Psoas muscle (tissue), 7 donors: ENCODE measurements at regions not wholly inside any gene's neighbourhood (a gene's known extent, or its start where the extent isn't known, plus 50 kb on each side); places are given as distances from the start of the nearest gene placed in this dataset.
A peak's percentile ranks its signal among the peaks of the same experiment; 100 is the strongest.

ENCODE experiments used
- ATAC-seq, 4 donors: fragments of 200-7000 bp; cut with Tn5 transposase; one replicate each; pipeline ENCODE4 v1.9.1; 2020; ENCODE audit warnings: moderate library complexity in 3 of 4, mild to moderate bottlenecking in 2 of 4
- DNase-seq, 2 donors: peaks; one replicate each; pipeline ENCODE4 v3.0.0-alpha.2; 2020
- H3K27ac ChIP-seq: fragments of 200-600 bp; one replicate; pipeline ENCODE4 v1.8.0; 2022
- H3K27me3 ChIP-seq, 3 donors: fragments of 200-600 bp in 1 of 3; one replicate each; pipeline versions ENCODE4 v1.6.1 to v1.8.0; 2013 to 2022; ENCODE audit warnings: low read length in 2 of 3, mild to moderate bottlenecking in 2 of 3, moderate library complexity in 1 of 3; ENCODE audit not compliant: insufficient read depth in 3 of 3
- H3K36me3 ChIP-seq, 2 donors: fragments of 200-600 bp in 1 of 2; one replicate each; pipeline versions ENCODE4 v1.6.1 to v1.8.0; 2013 to 2022; ENCODE audit warnings: low read depth in 1 of 2, mild to moderate bottlenecking in 1 of 2, moderate library complexity in 1 of 2; ENCODE audit not compliant: insufficient read depth in 1 of 2
- H3K4me1 ChIP-seq: fragments of 200-600 bp; one replicate; pipeline ENCODE4 v1.8.0; 2022
- H3K4me3 ChIP-seq: fragments of 200-600 bp; one replicate; pipeline ENCODE4 v1.8.0; 2022; ENCODE audit warnings: mild to moderate bottlenecking
- H3K9me3 ChIP-seq: fragments of 200-600 bp; one replicate; pipeline ENCODE4 v1.8.0; 2022
- WGBS, 3 donors: extraction: QIAGEN DNeasy Blood & Tissue Kit; methylation state at CpG; one replicate each; pipeline versions ENCODE4 v1.1.6 to v1.1.7; 2013; 5-methylcytosine and 5-hydroxymethylcytosine counted together
- intact Hi-C, 2 donors: fragments of 100-400 bp; cut with DNase I; formaldehyde crosslinking; loops; one replicate each; pipeline versions ENCODE4 v1.11.0 to v1.14.2; 2022
- TF ChIP-seq, protein P1 (sequence below): fragments of 200-600 bp; IDR thresholded peaks from one replicate; pipeline ENCODE4 v1.8.0; 2022; ENCODE audit warnings: antibody characterized with exemption
- donor health status: healthy with polysubstance abuse.
- donor health status: DM: no; HTN: no; CAD: no; lungs with moderate emphysema.
- donor health status: Bipolar disorder and iron deficiency.
- donor health status: healthy.
- donor health status: DM: yes; HTN: yes; CAD: no.
- donor health status: DM: no; HTN: no; CAD: no.
- donor health status: DM: yes; HTN: yes; CAD: no.

DNA sequence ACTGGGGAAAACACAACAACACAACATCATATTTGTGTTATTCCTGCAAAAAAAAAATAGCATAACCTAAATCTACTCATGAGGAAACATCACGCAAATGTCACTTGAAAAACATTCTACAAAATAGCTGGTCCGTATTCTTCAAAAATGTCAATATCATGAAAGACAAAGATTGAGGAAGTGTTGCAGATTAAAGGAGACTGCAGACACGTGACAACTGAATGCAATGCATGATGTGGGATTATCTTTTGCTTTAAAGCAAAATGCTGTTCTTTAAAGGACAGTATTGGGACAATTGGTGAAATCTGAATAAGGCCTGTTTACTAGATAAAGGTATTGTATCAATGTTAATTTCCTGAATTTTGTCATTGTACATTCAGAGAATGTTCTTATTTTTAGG, 157.7 kb downstream of the SMIM20 start:
- no peaks in the 10 kb centered on the region for H3K4me1 ChIP-seq
- TF ChIP-seq, protein P1, sequence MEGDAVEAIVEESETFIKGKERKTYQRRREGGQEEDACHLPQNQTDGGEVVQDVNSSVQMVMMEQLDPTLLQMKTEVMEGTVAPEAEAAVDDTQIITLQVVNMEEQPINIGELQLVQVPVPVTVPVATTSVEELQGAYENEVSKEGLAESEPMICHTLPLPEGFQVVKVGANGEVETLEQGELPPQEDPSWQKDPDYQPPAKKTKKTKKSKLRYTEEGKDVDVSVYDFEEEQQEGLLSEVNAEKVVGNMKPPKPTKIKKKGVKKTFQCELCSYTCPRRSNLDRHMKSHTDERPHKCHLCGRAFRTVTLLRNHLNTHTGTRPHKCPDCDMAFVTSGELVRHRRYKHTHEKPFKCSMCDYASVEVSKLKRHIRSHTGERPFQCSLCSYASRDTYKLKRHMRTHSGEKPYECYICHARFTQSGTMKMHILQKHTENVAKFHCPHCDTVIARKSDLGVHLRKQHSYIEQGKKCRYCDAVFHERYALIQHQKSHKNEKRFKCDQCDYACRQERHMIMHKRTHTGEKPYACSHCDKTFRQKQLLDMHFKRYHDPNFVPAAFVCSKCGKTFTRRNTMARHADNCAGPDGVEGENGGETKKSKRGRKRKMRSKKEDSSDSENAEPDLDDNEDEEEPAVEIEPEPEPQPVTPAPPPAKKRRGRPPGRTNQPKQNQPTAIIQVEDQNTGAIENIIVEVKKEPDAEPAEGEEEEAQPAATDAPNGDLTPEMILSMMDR = no peak
- DNase-seq (no peak), ATAC-seq (no peak)
- peaks cover 7% of the 10 kb centered on the region for H3K9me3 ChIP-seq
- no peak overlapping the region for H3K4me3 ChIP-seq
- no peak overlapping the region for H3K27ac ChIP-seq
- WGBS, 3 donors = 84 to 90% (median 86%) methylated on average over 3 of the region's 3 CpGs
- H3K27me3 ChIP-seq = no peaks in the 10 kb centered on the region
- no peaks in the 10 kb centered on the region for H3K36me3 ChIP-seq
- intact Hi-C loops = no loop called here

DNA sequence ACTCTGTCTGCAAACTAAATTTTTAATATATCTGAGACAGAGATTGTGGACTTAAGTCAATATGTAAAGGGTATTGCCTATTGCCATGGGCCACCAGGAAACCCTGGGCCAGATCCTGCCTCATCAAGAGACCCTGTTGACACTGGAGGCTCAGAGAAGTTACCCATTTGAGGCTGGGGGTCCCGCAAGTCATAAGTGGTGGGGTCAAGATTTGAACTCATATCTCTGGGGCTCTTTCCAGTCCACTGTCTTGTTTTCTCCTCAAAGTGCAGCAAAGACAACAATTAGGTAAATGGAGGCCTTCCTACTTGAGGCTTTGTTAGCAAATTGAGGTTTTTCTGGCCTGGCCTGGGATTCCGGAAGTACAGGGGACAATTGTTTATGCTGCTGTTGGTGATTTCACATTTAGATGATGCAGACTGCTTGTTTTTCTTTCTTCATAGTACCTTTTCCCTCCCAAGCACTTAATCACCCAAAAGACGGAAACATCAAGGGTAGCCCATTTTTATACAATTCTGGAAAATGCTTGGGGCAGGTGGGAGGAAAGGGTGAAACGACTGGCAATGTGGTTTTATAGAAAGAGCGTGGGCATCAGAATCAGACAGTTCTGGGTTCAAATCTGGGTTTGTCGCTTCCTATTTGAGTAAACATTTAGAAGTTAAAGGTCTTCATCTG, 160.0 kb downstream of the SMIM20 start:
- Histone ChIP-seq H3K27ac (no peak overlapping the region), H3K36me3 (no peaks in the 10 kb centered on the region), H3K4me1 (no peaks in the 10 kb centered on the region), H3K4me3 (no peak overlapping the region), H3K9me3 (peaks cover 7% of the 10 kb centered on the region), H3K27me3 (no peaks in the 10 kb centered on the region)
- DNase-seq (no peak), ATAC-seq (no peak)
- 93 to 94% (median 93%) methylated on average over 6 of the region's 6 CpGs for WGBS, 3 donors
- TF ChIP-seq, protein P1 = no peak
- intact Hi-C loops = no loop called here

DNA sequence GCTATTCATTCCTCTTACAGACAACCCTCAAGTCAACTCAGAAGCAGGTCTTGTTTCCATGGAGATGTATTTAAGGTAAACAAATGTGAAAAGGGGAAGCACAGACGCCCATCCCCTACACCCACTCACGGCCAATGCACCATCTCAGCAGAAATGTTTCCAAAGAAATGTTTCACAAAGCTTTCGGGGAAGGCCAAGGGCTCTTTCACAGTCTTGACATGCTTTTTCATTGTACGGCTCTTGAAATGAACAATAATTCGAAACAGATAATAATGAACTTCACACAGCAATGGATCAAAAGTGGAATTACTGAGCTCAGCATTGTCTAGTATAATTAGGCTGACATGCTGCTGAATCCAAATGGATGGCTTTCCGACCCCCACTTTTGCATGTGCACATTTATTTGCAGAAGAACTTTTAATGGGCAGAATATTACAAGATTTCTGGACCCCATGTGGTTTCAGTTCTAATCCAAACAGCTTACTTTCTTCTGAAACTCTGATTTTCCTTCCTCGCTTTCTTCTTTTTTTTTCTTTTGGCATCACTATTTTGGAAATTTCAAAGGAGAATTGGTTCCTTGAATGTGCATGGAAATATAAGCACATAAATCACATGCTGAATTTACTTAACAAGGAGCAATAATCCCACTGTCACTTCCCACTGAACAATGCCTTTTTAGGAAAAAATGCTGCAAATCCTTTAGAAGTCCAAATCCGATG, 160.9 kb downstream of the SMIM20 start:
- peak in 2 of 4 donors; percentile 29 to 38 for ATAC-seq
- Histone ChIP-seq H3K36me3 (no peaks in the 10 kb centered on the region), H3K27ac (peak overlapping the region; percentile 16), H3K9me3 (peaks cover 7% of the 10 kb centered on the region), H3K4me1 (no peaks in the 10 kb centered on the region), H3K27me3 (no peaks in the 10 kb centered on the region), H3K4me3 (no peak overlapping the region)
- WGBS, 3 donors = 66 to 69% (median 68%) methylated on average over 8 of the region's 8 CpGs
- DNase-seq = no peak
- intact Hi-C loops = no loop called here
- TF ChIP-seq, protein P1 = no peak

DNA sequence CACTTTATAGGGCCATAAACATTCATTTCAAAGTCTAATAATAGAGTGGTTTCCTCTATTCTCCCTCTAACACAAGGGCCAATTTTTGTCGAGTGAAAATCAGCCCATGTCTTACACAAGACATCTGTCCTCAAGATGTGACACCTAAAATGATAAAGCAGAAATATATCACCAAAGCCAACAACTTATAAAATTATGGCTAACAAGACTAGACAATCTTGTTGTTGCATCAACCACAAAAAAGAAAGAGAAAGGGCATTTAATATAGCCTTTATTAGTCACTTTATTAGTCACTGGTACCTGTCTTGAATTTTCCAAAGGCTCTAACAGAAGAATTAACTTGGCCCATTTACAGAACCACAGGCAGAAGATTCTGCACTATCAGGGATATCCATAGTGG, 161.6 kb downstream of the SMIM20 start:
- intact Hi-C loops = no loop called here
- TF ChIP-seq, protein P1 = no peak
- Histone ChIP-seq H3K4me1 (no peaks in the 10 kb centered on the region), H3K27me3 (no peaks in the 10 kb centered on the region), H3K9me3 (peaks cover 7% of the 10 kb centered on the region), H3K4me3 (no peak overlapping the region), H3K27ac (peak overlapping the region; percentile 16), H3K36me3 (no peaks in the 10 kb centered on the region)
- DNase-seq = no peak
- 15 to 26% (median 21%) methylated on average over 1 of the region's 1 CpG for WGBS, 3 donors
- ATAC-seq = no peak
